NCI-H1105 treated with DMSO at 0.1 percent for 48 hours (cell line): ENCODE measurements at regions not wholly inside any gene's neighbourhood (a gene's known extent, or its start where the extent isn't known, plus 50 kb on each side); places are given as distances from the start of the nearest gene placed in this dataset.

Experiments
- DNase-seq: peaks from one replicate; lab custom pipeline; 2025; lab: John Stamatoyannopoulos, UW

- no peak for DNase-seq
Observed at GRCh38 chr14:61192989-61193388, 88.1 kb downstream of the TMEM30B start.

- DNase-seq: no peak
Observed at GRCh38 chr14:61191733-61192132, 89.4 kb downstream of the TMEM30B start.

DNA sequence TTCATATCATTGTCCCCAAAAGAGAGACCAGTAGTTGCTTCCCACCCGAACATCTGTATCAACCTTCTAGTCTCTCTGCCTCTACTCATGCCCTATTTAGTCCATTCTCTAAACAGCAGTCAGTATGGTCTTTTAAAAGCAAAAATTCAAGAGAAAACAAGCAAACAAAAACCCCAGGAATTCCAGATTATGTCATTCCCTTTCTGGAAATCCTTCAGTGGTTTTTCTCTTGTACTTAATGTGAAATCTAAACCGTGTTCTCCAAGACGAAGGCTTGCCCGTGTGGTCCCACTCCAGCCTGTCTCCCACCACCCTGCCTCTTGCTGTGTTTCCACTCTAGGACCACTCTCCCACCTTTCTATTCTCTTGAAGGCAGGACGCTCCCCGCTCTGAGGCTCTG, 90.8 kb downstream of the TMEM30B start:
- no peak for DNase-seq

DNA sequence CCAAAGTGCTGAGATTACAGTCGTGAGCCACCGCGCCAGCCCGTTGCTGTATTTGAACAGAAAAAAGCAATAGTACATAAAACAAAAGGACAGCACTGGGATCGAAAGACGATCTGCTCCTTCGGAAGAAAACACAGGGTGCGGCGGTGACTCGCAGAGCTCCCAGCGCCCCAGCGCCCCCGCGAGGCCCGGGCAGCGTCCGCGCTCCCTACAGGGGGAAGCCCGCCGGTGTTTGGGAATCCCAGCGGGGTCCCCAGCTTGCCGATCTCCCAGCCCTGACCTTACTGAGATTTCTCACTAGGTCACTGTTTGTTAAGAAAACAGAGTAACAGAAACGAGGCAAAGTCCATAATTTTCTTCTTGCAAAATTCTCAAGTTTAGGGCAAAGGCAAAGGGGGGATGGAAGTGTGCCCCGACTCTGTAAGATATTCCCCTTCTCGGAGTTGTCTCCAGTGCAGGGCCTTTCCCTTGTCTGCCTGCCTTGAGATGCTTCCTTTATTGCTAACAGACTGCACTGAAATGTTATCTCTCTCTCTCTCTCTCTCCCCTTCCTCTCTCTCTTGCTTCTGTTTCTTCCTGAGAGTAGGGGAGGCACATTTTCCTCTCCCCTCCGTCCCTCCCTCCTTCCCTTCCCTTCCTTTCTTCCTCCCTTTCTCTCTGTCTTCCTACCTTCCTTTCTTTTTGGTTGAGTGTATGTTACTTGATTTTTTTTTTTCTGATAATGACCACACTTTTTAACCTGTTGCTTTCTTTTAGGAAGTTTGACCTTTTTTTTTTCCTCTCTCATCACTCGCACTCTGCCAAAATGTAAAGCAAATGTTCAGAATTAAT, 91.9 kb downstream of the TMEM30B start:
- DNase-seq: no peak

GRCh38 chr14:61188196-61188595, 92.9 kb downstream of the TMEM30B start:
- DNase-seq: no peak

DNA sequence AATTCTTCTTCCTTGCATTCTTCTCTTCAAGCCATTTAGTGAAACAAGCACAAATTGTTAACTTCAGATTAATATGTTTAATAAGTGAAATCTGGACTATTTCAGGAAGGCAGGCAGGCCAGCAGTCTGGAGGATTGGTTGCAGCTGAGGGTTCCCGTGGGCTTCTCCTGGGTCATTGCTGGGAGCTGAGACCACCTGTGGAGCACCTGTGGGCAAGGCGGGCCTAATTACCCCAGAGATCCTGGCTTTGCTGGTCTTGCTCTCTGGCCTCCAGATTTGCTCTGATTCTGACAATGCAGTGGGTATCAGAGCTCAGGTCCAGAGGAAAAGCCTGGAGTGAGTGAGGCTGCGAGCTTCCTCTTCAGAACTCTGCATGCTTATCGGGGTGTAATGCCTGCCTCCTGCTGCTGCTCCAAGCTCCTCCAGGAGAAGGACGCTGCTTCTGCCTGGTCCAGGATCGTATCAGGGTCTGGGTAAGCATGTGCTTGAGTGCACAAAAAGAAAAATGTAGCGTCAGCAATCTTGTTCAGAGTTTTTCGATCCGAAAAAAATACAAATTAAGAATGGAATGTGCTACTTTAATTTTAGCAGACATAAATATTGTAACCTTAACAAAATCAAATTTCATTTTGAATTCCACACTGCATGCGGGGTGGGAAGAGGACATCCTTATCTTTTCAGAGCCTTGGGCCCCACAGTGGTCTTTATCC, 93.8 kb downstream of the TMEM30B start:
- DNase-seq: no peak

DNA sequence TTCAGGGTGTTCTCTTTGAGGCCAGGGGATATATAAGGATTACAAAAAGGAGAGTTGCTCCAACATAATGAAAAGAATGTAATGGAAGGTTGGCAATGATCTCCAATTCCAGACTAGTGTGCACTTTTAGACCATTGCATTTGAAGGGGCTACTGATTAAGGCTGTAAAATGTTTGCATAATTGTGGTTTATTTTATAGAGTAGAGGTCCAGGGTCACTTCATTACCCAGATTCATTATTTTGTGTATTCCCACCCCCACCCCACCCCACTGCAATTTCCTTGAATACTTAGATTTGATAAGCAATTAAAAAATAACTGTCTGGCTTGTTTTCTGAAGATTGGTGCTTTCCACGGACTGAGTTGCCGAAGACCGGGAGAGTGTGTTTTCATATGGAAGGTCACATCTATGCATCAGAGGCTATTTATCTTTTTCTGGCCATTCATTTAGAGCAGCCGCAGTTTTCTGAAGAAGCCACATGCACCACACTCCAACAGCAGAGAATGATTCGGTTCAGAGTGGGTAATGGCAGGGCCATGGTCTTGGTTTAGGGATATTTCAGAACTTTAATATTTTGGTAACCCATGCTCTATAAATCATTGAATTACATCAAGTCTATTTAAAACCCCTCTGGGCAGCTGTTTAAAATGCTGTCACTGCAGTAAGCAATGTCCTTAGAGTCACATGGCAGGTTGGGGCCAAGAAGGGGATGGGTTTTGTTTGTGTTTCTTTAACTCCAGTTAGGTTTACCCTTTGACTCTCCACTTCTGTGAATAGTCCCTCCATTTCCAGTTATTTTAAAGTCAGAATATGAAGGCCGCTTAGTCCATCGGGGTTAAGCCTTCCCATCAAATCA, 94.6 kb downstream of the TMEM30B start:
- no peak for DNase-seq

DNA sequence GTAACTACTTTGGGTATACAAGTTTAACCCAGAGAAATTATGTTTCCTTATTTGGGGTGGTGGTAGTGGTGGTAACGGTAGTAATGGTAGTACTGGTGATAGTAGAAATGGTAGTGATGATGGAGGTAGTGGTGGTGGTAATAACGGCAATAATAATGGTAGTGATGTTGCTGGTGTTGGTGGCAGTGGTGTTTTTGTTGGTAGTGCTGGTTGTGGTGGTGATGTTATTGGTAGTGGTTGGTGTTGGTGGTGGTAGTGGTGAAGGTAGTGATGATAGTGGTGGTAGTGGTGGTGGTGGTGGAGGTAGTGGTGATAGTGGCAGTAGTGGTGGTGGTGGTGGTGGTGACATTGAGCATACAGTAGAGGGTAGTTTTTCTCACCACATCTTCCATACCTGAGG, 95.6 kb downstream of the TMEM30B start:
- no peak for DNase-seq

GRCh38 chr14:61184112-61184511, 97.0 kb downstream of the TMEM30B start:
- no peak for DNase-seq

DNA sequence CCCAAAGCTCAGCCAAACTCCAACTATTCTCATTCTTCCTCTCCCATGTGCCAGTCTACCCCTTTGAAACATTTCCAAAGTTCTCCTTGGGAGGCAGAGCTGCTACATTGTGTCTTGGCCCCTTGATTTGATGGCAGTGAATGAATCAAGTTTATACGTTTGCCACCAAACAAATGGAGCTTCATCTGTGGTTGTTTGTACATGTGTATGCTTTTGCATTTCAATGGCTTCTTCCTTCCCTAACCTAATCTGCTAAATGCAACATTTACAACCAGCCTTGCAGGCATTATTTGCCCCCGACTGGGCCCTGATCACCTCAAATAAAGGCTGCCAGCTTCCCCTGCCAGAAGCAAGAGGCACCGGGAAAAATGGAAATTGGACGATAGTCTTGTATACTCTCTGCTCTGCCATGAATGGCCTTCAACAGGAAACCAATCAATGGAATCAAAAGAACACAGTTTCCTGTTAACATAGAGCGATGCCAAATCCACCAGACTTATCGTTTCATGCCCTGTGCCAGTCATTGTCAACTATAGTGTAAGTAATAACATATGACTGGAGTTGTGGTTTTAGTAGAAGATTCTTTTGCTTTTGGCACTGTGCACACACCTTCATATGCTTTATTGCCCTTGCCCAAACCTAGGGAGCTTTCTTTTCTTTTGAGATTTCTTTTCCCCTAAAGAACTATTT, 97.8 kb downstream of the TMEM30B start:
- DNase-seq: no peak

GRCh38 chr14:61179796-61180398, 101.2 kb downstream of the TMEM30B start:
- DNase-seq: no peak

- no peak for DNase-seq
Observed at GRCh38 chr14:61179061-61179690, 102.0 kb downstream of the TMEM30B start.

GRCh38 chr14:61178226-61179060, 102.7 kb downstream of the TMEM30B start:
- no peak for DNase-seq

GRCh38 chr14:61177279-61178225, 103.6 kb downstream of the TMEM30B start:
- DNase-seq: no peak

DNA sequence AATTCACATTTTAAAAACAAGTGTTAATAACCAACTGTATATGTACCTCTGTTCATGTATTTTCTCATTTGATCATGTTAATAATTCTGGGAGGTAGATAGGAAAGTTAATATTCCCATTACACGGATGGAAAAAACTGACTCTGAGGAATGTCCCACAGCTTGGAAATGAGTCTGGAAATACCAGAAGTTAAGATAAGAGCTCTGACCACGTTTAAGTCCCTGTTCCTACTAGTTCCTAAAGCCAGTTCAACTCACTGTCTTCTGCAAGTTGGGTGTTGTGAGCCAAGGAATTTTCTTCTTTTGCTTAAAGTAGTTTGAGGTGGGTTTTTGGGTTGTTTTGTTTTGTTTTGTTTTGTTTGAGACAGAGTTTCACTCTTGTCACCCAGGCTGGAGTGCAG, 104.5 kb downstream of the TMEM30B start:
- no peak for DNase-seq

- no peak for DNase-seq
Observed at GRCh38 chr14:61174987-61175386, 106.2 kb downstream of the TMEM30B start.

DNA sequence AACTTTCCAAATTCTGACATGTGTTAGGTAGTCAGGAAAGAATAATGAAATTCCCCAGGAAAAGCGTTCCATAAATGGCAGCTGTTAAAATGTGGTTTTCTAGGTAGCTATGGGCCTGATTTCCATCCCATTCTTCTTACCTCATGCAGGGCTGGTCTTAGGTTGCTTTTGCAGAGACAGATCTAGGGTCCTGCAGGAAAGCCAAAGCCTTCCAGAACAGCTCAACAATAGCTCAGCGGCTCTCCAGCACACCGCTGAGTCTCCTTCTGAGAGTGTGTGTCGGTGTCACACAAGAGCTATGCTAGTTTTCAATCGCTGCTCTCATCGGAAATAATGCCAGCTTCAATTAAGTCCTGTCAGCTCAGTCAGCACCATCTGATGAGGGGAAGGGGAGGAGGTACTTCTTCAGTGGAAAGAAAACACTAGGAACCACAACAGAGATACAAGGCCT, 106.7 kb downstream of the TMEM30B start:
- DNase-seq: no peak

DNA sequence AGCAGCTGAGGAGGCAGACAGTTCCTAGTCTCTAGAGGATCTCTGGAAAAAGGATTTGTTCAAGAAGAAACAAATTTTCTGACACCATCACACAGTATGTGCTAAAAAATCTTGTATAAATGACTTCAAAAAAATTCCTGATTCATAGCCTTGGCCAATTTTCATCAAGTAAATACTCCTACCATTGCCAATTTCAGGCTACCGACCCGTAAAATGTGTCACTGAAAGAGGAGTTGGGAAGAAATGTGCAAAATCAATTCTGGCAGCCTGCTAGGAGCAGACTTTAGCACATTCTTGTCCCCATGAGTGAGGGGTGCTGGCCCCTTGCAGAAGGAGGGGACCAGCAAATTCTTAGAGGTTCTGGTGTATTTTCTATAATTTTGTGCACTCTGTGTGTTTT, 109.4 kb downstream of the TMEM30B start:
- DNase-seq: no peak

DNA sequence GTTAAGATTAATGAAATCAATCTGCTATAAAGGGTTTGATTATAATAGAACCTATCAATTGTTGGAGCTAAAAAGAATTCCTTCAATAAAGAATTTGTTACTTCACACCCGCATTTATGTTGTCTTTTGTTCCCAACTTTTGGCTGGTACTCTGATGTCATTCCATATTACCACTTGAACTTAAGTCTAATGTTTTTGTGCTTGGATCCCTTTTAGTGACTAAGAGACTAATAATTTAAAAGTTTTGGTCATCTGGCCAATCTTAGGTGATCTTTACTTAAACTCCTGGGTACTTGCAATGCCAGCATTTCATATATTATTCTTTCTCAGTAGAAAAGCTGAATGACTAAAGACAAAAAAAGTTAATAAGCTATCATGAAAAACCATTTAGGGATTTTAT, 113.0 kb downstream of the TMEM30B start:
- no peak for DNase-seq
